Transverse colon (tissue), 4 donors: ENCODE measurements at regions not wholly inside any gene's neighbourhood (a gene's known extent, or its start where the extent isn't known, plus 50 kb on each side); places are given as distances from the start of the nearest gene placed in this dataset.

ENCODE experiments used
- DNase-seq: peaks from one replicate; pipeline ENCODE4 v3.0.0-alpha.2; 2019
- H3K27ac ChIP-seq, 4 donors: fragments of 200-600 bp; sonication (generic); 2 replicates each; pipeline ENCODE4 v1.5.1; 2016 to 2018; ENCODE audit warnings: inconsistent platforms in 4 of 4
- H3K27me3 ChIP-seq: fragments of 200-600 bp; sonication (generic); 2 replicates; pipeline ENCODE4 v1.5.1; 2017; ENCODE audit warnings: inconsistent platforms
- H3K36me3 ChIP-seq, 4 donors: fragments of 200-600 bp; sonication (generic); 2 replicates each; pipeline ENCODE4 v1.5.1; 2017 to 2019; ENCODE audit warnings: inconsistent platforms in 4 of 4
- H3K4me1 ChIP-seq, 4 donors: fragments of 200-600 bp; sonication (generic); 2 replicates each; pipeline ENCODE4 v1.5.1; 2017 to 2020; ENCODE audit warnings: inconsistent platforms in 4 of 4
- H3K4me3 ChIP-seq, 4 donors: fragments of 200-600 bp; sonication (generic); 1 replicate in 1 of 4; 2 replicates in 3 of 4; pipeline versions ENCODE4 v1.5.1 to v1.6.1; 2017 to 2019; ENCODE audit warnings: inconsistent platforms in 4 of 4
- H3K9me3 ChIP-seq, 2 donors: fragments of 200-600 bp; sonication (generic); 2 replicates each; pipeline ENCODE4 v1.5.1; 2017 to 2019; ENCODE audit warnings: inconsistent platforms in 2 of 2
- CTCF ChIP-seq, 5 experiments: fragments of 200-600 bp in 3 of 5; fragments of 450-650 bp in 2 of 5; sonication (generic) in 3 of 5; IDR thresholded peaks; 1 replicate in 2 of 5; 2 replicates in 3 of 5; pipeline ENCODE4 v1.5.1; 2016 to 2017; ENCODE audit warnings: antibody characterized with exemption in 5 of 5, inconsistent platforms in 3 of 5, mild to moderate bottlenecking in 2 of 5, moderate library complexity in 1 of 5
- EP300 ChIP-seq: sonication (generic); formaldehyde crosslinking; IDR thresholded peaks from one replicate; pipeline ENCODE4 v1.6.1; 2017; ENCODE audit warnings: antibody characterized with exemption, low read depth
- POLR2A ChIP-seq: fragments of 450-650 bp; IDR thresholded peaks from one replicate; pipeline ENCODE4 v1.6.1; 2016; ENCODE audit warnings: antibody characterized with exemption, mild to moderate bottlenecking, moderate library complexity
- POLR2AphosphoS5 ChIP-seq, 3 donors: sonication (generic); formaldehyde crosslinking; IDR thresholded peaks; one replicate each; pipeline ENCODE4 v1.6.1; 2016; ENCODE audit warnings: antibody characterized with exemption in 3 of 3
- WGBS, 2 donors: methylation state at CpG; one replicate each; pipeline ENCODE4 v1.1.5; 2018; ENCODE audit warnings: low coverage in 1 of 2; 5-methylcytosine and 5-hydroxymethylcytosine counted together
- in situ Hi-C, 4 donors: fragments of 200-750 bp; cut with MboI; loops; one replicate each; pipeline versions ENCODE4 v1.15.0 to v1.15.1; 2017; ENCODE audit warnings: low sequenced_read_pairs in 3 of 4, low pct_ligation_motif_present in 1 of 4, low pct_unique_long_range_greater_than_20kb in 1 of 4
- intact Hi-C: fragments of 100-400 bp; cut with DNase I; formaldehyde crosslinking; loops from one replicate; pipeline ENCODE4 v1.15.1; 2023; ENCODE audit warnings: low total_unique reads

- no peak for DNase-seq
- no peaks in the 10 kb centered on the region for H3K36me3 ChIP-seq
- in situ Hi-C loops: no loop called here
These were observed 634.7 kb upstream of the FAM241A start for GRCh38 chr4:111510535-111510934.

GRCh38 chr4:111512081-111512783 is 633.0 kb upstream of the FAM241A start:
- intact Hi-C loops: no loop called here
- 59 to 72% methylated on average over 5 of the region's 5 CpGs for WGBS, 2 donors

More at GRCh38 chr4:111510535-111510934, 634.7 kb upstream of the FAM241A start:
- H3K27ac ChIP-seq: no peak overlapping the region
- H3K4me3 ChIP-seq: no peak overlapping the region
- no peaks in the 10 kb centered on the region for H3K4me1 ChIP-seq
- no peak for TF ChIP-seq CTCF (IDR thresholded peaks at IDR 0.05)
- no peak for TF ChIP-seq EP300
- TF ChIP-seq POLR2AphosphoS5 (IDR thresholded peaks at IDR 0.05): no peak
- TF ChIP-seq POLR2A: no peak
- no peaks in the 10 kb centered on the region for H3K9me3 ChIP-seq
- intact Hi-C loops: no loop called here
- no peaks in the 10 kb centered on the region for H3K27me3 ChIP-seq

GRCh38 chr4:111519683-111520082 is 625.6 kb upstream of the FAM241A start:
- in situ Hi-C loops: no loop called here
- Histone ChIP-seq H3K4me1 (no peaks in the 10 kb centered on the region), H3K4me3 (no peak overlapping the region), H3K27me3 (no peaks in the 10 kb centered on the region), H3K9me3 (no peaks in the 10 kb centered on the region), H3K36me3 (no peaks in the 10 kb centered on the region), H3K27ac (no peak overlapping the region)
- intact Hi-C loops: no loop called here
- WGBS, 2 donors: 46 to 80% methylated on average over 3 to 5 of the region's 5 CpGs
- DNase-seq: no peak
- TF ChIP-seq EP300: no peak
- TF ChIP-seq POLR2A: no peak
- no peak for TF ChIP-seq CTCF (IDR thresholded peaks at IDR 0.05)
- TF ChIP-seq POLR2AphosphoS5 (IDR thresholded peaks at IDR 0.05): no peak

More at GRCh38 chr4:111512081-111512783, 633.0 kb upstream of the FAM241A start:
- in situ Hi-C loops: no loop called here
- TF ChIP-seq POLR2A (no peak), CTCF (IDR thresholded peaks at IDR 0.05) (no peak), POLR2AphosphoS5 (IDR thresholded peaks at IDR 0.05) (no peak), EP300 (no peak)
- no peak overlapping the region for H3K4me3 ChIP-seq
- no peaks in the 10 kb centered on the region for H3K27me3 ChIP-seq
- no peak for DNase-seq
- H3K36me3 ChIP-seq: no peaks in the 10 kb centered on the region
- no peak overlapping the region for H3K27ac ChIP-seq
- H3K9me3 ChIP-seq: no peaks in the 10 kb centered on the region
- H3K4me1 ChIP-seq: no peaks in the 10 kb centered on the region

GRCh38 chr4:111530446-111530845 is 614.8 kb upstream of the FAM241A start:
- H3K27ac ChIP-seq: no peak overlapping the region
- intact Hi-C loops: no loop called here
- DNase-seq: no peak
- no peaks in the 10 kb centered on the region for H3K36me3 ChIP-seq
- H3K4me3 ChIP-seq: no peak overlapping the region
- WGBS, 2 donors: 28 to 58% methylated on average over 2 of the region's 2 CpGs
- in situ Hi-C loops: no loop called here
- no peaks in the 10 kb centered on the region for H3K27me3 ChIP-seq
- H3K4me1 ChIP-seq: no peaks in the 10 kb centered on the region
- no peaks in the 10 kb centered on the region for H3K9me3 ChIP-seq
- no peak for TF ChIP-seq POLR2A
- TF ChIP-seq EP300: no peak
- no peak for TF ChIP-seq CTCF (IDR thresholded peaks at IDR 0.05)
- TF ChIP-seq POLR2AphosphoS5 (IDR thresholded peaks at IDR 0.05): no peak
